NB4 (cell line): ENCODE measurements at regions not wholly inside any gene's neighbourhood (a gene's known extent, or its start where the extent isn't known, plus 50 kb on each side); places are given as distances from the start of the nearest gene placed in this dataset.

Source experiments
- POLR2A ChIP-seq: IDR thresholded peaks from 2 replicates; pipeline ENCODE4 v1.6.1; 2011; ENCODE audit warnings: mild to moderate bottlenecking; ENCODE audit not compliant: insufficient read length; ENCODE audit errors: extremely low read depth
- TF ChIP-seq, protein P1 (sequence below): IDR thresholded peaks from one replicate; pipeline ENCODE4 v1.5.1; 2012; ENCODE audit warnings: low read depth, low read length

DNA sequence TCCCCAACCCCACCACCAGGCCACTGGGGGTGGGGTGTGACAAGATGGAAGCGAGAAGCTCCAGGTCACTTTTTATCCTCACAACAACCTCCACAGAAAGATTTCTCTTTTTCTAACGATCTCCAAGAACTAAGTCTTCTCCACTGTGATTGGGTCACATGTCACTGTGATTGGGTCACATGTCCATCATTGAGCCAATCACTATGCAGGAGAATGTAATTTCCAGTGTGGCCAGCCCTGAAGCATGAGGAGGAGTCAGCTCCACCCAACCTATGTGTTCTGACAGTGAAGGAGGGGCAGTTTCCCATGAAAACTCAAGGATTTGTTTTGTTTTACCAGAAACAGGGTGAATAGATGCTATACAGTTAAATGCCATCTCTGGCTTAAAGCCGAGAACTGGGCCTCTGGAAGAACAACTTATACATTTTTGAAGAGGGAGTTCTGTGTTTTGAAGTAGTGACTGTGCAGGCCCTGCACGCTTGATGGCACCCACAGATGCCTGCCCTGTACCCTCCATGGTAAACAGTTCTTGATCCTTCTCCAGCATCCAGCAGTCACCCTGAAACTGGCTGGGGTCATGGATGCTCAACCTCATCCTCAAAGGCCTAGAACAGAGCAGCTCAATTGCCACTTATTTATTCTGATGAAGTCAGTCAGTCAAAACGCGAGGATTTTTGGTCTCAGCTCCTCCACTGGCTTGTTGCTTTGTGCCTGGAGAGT lies 180.4 kb upstream of the BMP4 start:
- TF ChIP-seq, protein P1, sequence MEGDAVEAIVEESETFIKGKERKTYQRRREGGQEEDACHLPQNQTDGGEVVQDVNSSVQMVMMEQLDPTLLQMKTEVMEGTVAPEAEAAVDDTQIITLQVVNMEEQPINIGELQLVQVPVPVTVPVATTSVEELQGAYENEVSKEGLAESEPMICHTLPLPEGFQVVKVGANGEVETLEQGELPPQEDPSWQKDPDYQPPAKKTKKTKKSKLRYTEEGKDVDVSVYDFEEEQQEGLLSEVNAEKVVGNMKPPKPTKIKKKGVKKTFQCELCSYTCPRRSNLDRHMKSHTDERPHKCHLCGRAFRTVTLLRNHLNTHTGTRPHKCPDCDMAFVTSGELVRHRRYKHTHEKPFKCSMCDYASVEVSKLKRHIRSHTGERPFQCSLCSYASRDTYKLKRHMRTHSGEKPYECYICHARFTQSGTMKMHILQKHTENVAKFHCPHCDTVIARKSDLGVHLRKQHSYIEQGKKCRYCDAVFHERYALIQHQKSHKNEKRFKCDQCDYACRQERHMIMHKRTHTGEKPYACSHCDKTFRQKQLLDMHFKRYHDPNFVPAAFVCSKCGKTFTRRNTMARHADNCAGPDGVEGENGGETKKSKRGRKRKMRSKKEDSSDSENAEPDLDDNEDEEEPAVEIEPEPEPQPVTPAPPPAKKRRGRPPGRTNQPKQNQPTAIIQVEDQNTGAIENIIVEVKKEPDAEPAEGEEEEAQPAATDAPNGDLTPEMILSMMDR, result no peak
- TF ChIP-seq POLR2A, result no peak
